Omental fat pad (tissue), 3 donors: ENCODE measurements at regions not wholly inside any gene's neighbourhood (a gene's known extent, or its start where the extent isn't known, plus 50 kb on each side); places are given as distances from the start of the nearest gene placed in this dataset.
A peak's percentile ranks its signal among the peaks of the same experiment; 100 is the strongest.

Source experiments
- ATAC-seq: fragments of 150-250 bp; one replicate; pipeline ENCODE4 v1.9.1; 2016; ENCODE audit warnings: mild to moderate bottlenecking, moderate library complexity; ENCODE audit not compliant: low FRiP score
- DNase-seq: peaks from one replicate; pipeline ENCODE4 v3.0.0-alpha.2; 2019; ENCODE audit warnings: low spot score
- CTCF ChIP-seq, 3 donors: fragments of 450-650 bp; IDR thresholded peaks; one replicate each; pipeline ENCODE4 v1.5.1; 2016 to 2017; ENCODE audit warnings: antibody characterized with exemption in 3 of 3, mild to moderate bottlenecking in 3 of 3, moderate library complexity in 2 of 3

- DNase-seq (no peak), ATAC-seq (no peak)
- no peak for TF ChIP-seq CTCF (IDR thresholded peaks at IDR 0.05)
These were observed 87.5 kb upstream of the TOP1 start for GRCh38 chr20:40941133-40941610.

- no peak for ATAC-seq
These were observed 86.6 kb upstream of the TOP1 start for GRCh38 chr20:40942006-40942405.

GRCh38 chr20:40942775-40943174, 85.8 kb upstream of the TOP1 start:
- no peak for TF ChIP-seq CTCF (IDR thresholded peaks at IDR 0.05)
- DNase-seq (no peak), ATAC-seq (no peak)

More at GRCh38 chr20:40942006-40942405, 86.6 kb upstream of the TOP1 start:
- no peak for TF ChIP-seq CTCF (IDR thresholded peaks at IDR 0.05)
- DNase-seq: no peak

- no peak for DNase-seq
- no peak for TF ChIP-seq CTCF (IDR thresholded peaks at IDR 0.05)
- no peak for ATAC-seq
These were observed 85.0 kb upstream of the TOP1 start for GRCh38 chr20:40943591-40943990.

GRCh38 chr20:40945189-40945588, 83.4 kb upstream of the TOP1 start:
- ATAC-seq (no peak), DNase-seq (no peak)
- TF ChIP-seq CTCF (IDR thresholded peaks at IDR 0.05): no peak

- ATAC-seq (peak; percentile 70), DNase-seq (no peak)
- no peak for TF ChIP-seq CTCF (IDR thresholded peaks at IDR 0.05)
These were observed 82.7 kb upstream of the TOP1 start for GRCh38 chr20:40945754-40946450.

GRCh38 chr20:40946451-40946850, 82.2 kb upstream of the TOP1 start:
- ATAC-seq (no peak), DNase-seq (no peak)
- no peak for TF ChIP-seq CTCF (IDR thresholded peaks at IDR 0.05)
